HEK293 (cell line): ENCODE measurements at regions not wholly inside any gene's neighbourhood (a gene's known extent, or its start where the extent isn't known, plus 50 kb on each side); places are given as distances from the start of the nearest gene placed in this dataset.

Experiments
- BCL11A ChIP-seq: fragments of 450-650 bp; formaldehyde crosslinking; IDR thresholded peaks from 2 replicates; pipeline ENCODE4 v1.5.1; 2016; ENCODE audit warnings: low read depth, missing biosample characterization, missing genetic modification characterization
- CTCF ChIP-seq: fragments of 450-650 bp; formaldehyde crosslinking; IDR thresholded peaks from 2 replicates; pipeline ENCODE4 v1.5.1; 2016; ENCODE audit warnings: missing biosample characterization, missing genetic modification characterization
- KLF9 ChIP-seq: fragments of 450-650 bp; formaldehyde crosslinking; IDR thresholded peaks from 2 replicates; pipeline ENCODE4 v1.5.1; 2016; ENCODE audit warnings: missing biosample characterization, missing genetic modification characterization, low read depth
- ZNF311 ChIP-seq: fragments of 450-650 bp; formaldehyde crosslinking; IDR thresholded peaks from 2 replicates; pipeline ENCODE4 v1.5.1; 2017; ENCODE audit warnings: missing biosample characterization, missing genetic modification characterization, borderline replicate concordance

GRCh38 chr10:83673316-83673715 is 466.0 kb upstream of the GHITM start:
- TF ChIP-seq KLF9 (no peak), CTCF (tag by site-specific recombination) (no peak), ZNF311 (tag by site-specific recombination) (no peak), BCL11A (tag by site-specific recombination) (no peak)
